Ureter (tissue), 1 donor: ENCODE measurements at regions not wholly inside any gene's neighbourhood (a gene's known extent, or its start where the extent isn't known, plus 50 kb on each side); places are given as distances from the start of the nearest gene placed in this dataset.
"Not testable (repeated sequence)": the region's sequence is repeated elsewhere in the genome, so short reads cannot be mapped to it uniquely, and the experiment has no call there.

ENCODE experiments used
- DNase-seq: peaks from one replicate; pipeline ENCODE4 v3.0.0-alpha.2; 2020; ENCODE audit warnings: low spot score
- donor health status: DM: yes; HTN: yes; CAD: no.

DNA sequence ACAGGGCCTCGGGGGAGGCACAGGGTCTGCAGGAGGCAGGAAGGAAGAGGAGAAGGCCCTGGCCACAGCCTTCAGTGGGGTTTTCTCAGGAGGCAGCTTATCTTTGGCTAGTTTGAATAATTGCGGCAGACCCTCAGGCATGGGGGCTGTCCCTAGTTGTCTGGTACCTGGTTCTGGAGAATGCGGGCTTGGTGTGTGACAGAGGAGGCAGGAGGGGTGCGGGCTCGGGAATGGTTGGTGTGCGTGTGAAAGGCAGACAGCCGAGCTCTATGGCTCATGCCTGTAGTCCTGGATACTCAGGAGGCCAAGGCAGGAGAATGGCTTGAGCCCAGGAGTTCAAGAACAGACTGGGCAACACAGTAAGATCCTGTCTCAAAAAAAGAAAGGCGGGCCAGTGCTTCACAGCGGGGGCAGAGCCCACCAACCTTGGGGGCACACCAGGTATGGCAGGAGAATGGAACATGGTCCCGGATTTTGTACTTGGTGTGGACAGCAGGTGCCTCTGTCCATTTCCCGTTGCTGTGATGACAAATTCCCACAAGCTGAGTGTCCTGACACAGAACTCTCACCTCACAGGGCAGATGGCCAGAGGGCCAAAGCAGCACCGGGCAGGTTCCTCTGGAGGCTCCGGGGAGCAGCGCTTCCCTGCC lies 640.6 kb downstream of the TBC1D22A start:
- no peak for DNase-seq

DNA sequence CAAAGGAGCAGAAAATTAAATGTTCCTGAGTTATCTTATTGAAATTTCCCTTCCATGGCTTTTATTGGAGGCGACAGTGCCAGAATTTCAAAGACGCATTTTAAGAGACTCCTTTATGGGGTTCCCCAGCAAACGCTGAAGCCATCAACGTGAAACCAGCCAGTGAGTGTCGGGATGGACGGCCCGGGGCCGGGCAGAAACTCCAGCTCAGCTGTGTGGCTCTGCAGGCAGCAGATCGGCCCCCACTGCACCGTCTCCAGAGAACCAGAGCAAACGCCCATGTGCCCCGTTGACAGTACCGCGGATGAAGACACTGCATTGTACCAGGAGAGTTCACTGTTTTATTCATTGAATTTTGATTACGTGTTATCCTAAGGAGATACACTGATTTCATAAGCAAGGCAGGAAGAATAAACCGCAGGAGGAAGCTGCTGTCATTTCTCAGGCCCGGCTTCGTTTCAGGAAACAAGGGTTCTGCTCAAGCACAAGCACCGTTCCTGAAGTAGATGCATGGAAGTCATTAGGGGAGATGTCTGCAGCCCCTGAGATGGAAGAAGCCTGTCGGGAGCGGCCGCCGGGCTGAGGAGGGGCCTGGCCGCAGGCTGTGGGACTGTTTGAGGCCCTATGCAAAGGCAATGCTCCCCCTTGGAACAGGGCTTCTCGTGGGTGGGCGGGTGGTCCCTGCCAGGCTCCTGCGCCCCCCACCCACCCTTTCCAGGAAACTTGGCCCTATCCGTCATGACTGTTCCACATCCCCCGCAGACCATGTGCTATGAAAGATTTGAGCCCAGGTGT lies 639.7 kb downstream of the TBC1D22A start:
- no peak for DNase-seq

DNA sequence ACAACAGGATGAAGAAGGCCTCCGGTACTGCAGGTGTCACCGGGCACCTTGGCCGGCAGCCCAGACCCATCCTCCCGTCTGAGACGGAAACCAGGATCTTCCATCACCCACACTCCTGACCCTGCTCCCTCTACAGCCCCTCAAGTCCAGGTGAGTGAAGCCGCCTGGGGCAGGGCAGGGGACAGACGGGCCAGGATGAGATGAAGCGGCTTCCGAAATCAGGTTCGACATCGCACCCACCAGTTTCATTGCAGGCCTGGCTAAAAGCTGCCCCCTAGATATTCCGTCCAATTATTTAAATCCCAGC lies 639.1 kb downstream of the TBC1D22A start:
- DNase-seq = no peak

DNA sequence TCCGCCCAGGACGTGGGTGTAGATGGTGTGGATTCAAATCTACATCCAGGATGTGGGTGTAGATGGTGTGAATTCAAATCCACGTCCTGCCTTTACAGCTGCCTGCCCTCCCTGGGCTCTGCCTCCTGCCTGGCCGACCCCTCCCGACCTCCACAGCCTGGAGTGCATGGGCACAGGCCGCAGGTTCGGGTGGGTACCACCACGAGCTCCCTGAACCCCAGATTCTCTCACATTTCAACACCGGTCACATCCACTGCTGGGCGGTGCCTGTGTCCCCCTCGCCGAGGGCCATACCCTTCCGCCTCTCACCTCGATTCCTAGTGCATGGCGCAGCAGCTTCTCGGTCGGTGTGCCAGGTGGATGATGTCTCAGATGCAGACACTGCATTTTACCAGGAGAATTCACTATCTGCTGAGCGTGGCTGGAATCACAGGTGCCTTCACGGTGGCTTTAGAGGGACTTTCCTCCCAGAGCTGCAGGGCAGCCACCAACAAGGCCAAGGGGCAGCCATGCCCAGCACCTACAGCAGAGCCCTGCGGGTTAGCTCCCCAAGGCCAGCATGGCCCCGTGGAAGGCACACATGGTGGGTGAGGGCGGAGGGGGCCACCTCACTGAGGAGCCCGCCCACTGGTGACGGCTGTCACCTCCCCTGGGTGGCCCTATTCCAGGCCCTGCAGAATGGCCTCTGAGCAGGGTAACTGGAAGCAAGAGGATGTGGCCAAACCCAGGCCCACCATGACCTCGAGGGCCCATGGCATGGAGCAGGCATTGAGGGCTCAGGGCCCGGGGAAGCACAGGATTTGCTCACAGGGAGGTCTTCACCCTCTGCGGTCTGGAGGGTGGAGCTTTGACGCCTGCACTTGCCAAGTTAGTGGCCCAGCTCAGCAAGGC lies 638.5 kb downstream of the TBC1D22A start:
- DNase-seq = no peak

DNA sequence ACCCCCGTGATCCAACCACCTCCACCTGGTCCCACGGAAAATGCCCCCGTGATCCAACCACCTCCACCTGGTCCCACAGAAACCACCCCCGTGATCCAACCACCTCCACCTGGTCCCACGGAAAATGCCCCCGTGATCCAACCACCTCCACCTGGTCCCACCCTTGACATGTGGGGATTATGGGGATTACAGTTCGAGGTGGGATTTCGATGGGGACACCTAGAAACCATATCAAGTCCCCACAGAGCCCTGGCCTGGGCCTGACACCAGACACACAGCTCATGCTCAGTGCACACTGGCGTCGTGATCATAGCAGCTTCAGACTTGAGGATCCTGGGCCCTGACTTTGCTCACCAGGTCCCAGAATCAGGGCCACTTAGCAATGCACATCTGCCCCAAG lies 637.7 kb downstream of the TBC1D22A start:
- DNase-seq = not testable (repeated sequence)

DNA sequence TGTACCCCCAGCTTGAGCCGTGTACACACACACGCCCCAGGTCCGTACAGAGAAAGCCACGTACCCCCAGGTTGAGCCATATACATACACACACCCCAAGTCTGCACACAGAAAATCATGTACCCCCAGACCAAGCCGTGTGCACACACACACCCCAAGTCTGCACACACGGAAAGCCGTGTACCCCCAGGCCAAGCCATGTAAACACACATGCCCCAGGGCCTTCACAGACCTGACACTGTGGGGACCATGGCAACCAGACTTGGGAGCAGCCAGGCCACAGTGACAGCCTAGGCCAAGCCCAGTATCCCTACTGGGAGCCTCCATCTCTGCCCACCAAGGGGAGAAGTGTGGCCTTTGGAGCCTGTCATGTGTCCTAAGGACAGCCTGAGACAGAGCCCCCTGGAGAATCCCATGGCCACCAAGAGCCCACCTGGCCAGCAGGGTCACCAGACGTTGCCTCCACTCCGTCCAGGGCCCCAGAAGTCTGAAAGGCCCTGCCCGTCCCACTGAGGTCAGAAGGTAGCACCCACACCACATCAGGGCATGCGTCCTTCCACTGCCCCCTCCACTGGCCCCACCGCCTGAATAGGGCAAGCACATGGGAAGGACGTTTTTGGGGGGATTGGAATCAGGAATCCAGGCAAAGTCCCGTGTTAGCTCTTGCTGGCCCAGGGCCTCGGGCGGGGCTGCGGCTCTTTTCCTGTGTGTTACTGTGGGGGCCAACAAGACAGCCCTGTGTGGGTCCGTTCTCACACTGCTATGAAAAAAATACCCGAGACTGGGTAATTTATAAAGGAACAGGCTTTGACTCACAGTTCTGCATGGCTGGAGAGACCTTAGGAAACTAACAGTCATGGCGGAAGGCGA lies 636.7 kb downstream of the TBC1D22A start:
- no peak for DNase-seq

DNA sequence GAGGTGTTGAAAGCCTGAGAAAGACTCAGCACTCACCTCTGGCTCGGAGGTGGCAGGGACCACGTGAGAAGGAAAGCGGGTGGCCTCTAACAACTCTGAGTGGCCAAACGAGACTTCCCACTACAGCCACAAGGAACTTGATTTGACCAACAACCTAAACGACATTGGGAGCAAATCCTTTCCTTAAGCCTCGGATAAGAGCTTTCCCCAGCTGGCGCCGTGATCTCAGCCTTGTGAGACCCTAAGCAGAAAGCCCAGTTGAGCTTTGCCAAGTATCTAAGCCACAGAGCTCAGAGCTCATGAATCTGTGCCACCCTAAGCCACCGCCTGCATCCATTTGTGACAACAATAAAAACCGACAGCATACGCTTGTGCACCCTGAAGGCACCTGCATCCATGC lies 636.0 kb downstream of the TBC1D22A start:
- no peak for DNase-seq

DNA sequence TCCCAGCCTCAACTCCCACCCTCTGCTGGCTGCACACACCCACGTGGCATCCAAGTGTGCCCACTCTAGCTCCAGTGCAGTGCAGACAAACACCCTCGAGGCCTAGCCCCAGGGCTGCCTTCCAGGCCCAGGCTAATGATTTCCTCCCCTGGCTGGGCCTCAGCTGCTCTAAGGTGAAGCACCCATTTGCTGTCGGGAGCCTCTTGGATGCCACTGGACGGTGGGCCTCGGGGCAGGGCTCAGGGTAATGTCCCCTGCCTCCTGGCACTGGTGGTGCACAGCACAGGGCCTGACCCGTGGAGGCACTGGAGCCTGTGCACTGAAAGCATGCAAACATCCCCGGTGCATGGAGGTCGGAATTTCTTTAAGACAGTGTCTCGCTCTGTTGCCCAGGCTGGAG lies 635.2 kb downstream of the TBC1D22A start:
- no peak for DNase-seq

DNA sequence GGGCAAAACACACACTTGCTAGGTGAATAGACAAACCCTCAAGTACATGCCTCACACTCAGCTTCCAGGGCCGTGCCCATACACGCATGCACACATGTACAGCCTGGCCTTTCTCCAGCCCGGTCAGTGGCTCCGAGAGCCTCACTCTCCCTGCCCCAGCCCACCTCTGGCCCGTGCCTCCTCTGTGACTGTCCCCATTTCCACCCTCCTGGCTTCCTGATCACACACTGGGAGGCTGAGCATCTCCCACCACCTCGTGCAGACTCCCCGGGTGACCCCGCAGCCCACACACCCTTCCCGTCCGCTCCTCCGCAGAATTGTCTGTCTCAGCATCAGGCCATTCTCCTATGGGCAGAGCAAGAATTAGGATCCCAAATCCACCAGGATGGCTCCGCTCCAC lies 634.1 kb downstream of the TBC1D22A start:
- DNase-seq = no peak

DNA sequence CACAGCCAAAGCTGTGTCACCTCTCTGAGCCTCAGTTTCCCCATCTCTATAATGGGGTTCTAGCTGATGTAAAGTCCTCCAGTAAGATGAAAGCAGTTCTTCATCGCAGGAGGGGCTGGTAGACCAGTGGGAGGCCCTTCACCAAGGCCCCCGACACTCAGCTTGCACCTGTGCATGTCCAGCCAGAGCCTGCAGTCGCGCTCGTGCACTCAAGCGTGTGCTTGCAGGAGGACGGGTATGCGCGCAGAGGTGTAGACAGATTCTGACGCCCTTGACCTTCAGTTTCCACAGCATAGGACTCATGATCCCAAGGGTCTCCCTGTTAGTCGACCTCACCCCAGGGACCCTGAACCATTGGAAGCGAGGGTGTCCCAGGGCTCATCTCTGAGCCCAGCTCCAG lies 633.7 kb downstream of the TBC1D22A start:
- no peak for DNase-seq

DNA sequence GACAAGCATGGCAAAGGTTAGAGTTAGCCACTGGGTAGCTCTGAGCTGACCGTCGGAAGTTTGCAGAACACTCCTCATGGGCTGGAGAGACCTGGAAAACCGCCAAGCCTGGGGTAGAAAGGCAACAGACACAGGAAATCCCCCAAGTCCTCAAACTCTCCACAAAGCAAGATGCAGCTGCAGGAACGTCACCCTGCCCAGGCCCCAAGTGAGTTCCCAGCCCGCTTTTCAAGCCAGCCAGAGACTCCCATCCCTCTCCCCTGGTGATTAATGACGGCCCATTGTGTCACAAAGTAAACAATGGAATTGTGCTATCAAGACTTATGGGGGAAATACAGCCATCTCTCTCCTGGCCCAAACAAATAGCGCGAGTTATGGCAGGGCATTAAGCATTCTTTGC lies 633.0 kb downstream of the TBC1D22A start:
- no peak for DNase-seq

DNA sequence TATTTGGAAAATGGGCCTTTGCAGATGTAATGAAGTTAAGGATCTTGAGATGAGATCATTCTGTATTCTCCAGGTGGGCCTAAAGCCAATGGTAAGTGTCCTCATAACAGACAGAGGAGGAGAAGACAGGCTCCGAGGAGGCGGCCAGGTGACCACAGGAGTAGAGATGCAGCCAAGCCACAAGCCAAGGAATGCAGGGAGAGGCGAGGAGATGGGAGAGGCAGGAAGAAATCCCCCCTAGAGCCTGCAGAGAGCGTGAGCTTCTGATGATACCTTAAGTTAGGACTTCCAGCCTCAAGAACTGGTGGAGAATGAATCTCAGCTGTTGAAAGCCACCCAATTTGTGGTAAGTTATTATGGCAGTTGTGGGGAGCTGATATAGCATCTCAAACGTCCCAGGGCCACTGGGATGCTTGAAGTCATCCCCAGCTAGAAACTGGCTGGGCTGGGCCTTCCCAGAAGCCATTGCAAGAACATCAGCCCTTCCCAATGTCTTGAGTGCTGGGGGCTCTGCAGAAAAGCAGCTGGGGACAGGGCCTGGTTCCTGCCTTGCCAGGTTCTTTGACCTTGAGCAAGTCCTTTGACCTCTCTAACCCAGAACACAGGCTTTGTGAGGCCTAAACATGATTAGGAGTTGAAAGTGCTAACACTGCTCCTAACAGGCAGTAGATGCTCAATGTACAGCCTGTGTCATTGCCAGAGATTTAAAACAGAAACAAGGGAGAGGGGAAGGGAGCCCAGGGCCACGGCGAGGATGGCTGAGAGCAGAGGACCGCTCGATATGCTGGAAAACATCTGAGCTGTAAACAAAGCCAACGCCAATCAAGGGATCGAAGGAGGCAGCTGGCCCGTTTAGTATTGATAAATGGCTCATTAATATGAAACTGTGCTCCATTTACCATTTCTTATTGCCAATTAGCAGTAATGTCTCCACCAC lies 632.3 kb downstream of the TBC1D22A start:
- DNase-seq = no peak

DNA sequence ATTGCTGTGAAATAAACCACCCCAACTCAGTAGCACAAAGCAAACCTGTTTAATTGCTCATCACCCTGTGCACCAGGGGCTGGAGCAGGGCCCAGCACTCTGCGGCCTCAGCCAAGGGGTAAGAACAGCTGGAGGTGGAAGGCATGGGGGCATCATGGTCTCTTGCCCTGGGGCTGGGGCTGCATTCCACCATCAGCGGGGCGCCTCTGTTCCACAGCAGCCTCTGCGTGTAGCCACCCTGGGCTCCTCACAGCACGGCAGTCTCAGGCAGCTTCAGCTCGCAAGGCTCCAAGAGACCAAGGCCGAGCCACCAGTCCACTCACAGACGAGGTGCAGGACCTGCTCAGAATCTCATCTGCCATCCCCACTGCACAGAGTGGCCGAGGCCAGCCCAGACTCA lies 630.7 kb downstream of the TBC1D22A start:
- no peak for DNase-seq

DNA sequence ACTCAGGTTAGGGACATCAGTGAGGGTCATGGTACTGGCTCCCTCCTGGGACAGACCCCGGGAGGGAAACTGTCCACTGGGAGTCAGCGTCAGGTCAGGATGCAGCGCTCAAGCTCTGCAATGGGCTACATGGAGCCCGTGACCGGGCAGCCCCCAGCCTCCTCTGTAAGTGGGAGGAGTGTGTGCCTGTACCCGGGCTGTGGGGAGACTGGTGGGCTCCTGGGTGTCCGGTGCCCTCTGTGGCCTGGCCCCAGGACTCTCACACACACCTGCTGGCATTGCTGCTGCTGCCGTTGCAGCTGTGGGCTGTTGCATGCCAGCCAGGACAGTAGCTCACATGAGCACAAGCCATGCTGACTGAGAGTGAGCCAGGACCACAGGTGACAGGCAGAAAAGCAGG lies 630.3 kb downstream of the TBC1D22A start:
- DNase-seq = no peak

DNA sequence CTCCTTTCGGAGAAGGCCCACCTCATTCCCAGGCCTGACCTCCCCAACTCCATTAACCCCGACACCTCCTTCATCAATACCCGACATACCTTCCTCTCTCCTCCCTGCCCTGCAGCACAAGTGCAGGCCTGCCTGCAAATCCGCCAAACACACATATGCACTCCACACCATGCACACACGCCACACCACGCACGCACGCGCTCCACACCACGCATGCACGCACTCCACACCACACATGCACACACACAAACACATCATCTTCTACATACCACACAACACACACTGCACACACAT lies 629.6 kb downstream of the TBC1D22A start:
- DNase-seq = no peak

DNA sequence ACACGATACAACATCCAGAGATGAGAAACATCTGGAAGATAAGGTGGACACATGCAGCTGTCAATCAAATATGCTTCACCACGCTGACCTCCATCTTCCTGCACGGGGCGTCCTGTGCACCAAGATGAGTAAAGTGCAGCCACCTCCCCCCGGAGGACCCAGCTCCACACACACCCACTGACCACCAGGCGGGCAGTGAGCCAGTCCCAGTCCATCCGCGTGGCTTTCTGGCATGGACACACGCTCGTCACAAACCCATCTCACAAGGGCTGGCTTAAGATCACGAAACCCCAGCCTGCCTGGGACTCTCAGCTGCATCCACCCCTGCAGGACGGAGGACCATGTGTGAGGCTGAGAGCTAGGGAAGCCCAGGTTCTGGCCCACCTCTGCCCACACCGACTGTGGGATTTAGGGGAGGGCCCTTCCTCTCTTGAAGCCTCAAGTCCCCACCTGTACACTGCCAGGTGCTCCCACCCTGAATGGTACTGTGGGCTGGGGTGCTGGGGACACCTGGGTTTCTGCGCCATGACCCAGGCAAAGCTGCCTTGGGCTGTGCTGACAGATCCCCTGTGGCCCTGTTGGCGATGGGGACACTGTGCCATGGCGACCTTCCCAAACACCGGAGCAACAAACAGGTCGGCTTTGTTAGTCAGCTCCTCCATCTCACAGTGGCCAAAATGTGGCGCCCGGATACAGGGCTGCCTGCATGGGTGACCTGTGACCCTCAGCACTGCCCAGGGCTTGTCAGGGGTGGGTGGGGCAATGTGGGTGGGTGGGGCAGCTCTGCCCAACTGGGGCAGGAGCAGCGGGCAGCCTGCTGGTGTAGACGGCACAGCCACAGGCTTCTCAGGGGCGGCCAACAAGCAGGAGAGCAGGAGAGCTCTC lies 629.0 kb downstream of the TBC1D22A start:
- no peak for DNase-seq

DNA sequence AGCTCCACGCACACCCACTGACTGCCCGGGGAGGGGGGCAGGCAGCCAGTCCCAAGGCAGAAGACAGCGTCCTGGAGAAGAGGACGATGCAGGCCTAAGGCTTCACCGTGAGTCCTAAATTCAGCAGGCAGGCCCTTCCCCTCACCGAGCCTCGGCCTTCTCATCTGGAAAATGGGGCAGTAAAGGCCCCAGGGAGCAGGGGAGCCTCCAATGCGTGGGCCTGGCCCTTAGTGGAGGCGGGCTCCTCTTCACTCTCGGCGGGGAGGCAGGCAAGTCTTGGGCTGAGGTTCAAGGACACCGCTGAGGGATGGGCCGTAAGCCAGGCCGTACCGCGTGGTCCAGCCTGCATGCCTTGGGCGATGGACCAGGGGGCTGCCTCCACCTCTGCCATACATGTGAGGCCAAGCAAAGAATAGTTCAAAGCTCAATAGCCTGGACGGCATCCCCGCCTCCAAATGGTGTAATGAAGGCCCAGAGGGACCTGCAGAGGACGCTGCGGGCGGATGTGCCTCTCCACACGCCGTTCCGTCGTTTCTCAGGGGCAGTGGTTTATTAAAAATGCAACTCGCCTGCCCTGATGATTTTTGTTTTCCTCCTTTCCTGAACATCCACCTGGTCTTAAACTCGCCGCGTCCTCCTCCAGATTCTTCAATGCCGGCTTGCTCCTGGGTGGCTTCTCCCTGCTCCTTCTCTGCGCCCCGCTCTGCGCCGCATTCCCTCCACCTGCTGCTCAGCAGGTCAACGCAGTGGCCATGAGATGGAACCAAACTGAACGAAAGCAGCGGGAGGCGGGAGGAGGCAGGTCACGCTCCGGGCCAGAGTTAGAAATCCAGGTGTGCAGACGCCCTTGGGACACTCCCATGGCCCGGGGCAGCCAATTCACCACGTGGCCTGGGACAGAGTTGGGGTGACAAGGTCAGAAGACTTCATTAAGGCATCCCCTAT lies 627.8 kb downstream of the TBC1D22A start:
- no peak for DNase-seq

DNA sequence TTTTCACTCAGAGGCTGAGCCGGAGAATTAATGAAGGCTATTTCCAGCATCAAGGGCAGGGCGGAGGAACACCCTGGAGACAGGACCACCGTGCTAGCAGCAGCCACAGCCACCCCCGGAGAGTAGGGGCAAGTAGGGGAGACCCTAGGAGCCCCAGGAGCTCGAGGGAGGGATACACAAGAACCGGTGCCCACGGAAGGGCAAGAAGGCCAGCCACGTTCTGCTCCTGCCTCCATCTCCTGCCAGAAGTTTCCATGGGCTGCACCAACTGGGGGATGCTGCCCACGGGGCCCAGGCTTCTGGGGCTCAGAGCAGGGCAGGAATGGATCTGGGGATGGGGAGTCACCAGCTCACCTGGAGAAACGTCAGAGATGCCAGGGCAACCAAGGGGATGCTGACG lies 626.8 kb downstream of the TBC1D22A start:
- no peak for DNase-seq

DNA sequence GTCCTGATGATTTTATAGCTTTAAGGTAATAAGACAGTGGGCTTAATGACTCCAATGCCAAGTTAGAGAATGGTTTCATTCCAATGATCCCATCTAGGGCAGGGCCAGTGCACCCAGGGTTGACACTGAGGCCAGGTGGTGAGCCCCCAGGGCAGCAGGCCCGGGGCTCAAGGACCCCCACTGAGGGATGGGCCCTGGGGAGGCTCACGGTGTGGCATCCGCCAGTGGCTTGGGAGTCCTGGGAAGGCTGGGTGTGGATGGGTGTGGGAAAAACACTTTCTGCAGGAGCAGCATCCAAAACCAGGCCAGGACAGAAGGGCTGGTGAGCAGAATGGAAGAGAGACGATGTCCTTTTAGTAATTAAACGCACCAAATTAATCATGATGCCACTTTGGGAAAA lies 626.3 kb downstream of the TBC1D22A start:
- DNase-seq = no peak
